WTC11 (cell line): ENCODE measurements at regions not wholly inside any gene's neighbourhood (a gene's known extent, or its start where the extent isn't known, plus 50 kb on each side); places are given as distances from the start of the nearest gene placed in this dataset.

ENCODE experiments used
- ATF1 ChIP-seq: sonication (generic); formaldehyde crosslinking; IDR thresholded peaks from 2 replicates; pipeline ENCODE4 v1.8.1; 2023; ENCODE audit warnings: mild to moderate bottlenecking, moderate library complexity, missing genetic modification reagents
- MXD4 ChIP-seq: fragments of 250-450 bp; sonication (Bioruptor Pico); IDR thresholded peaks from 2 replicates; pipeline ENCODE4 v1.8.0; 2021; ENCODE audit warnings: mild to moderate bottlenecking, moderate library complexity, borderline replicate concordance
- USF1 ChIP-seq: sonication (generic); formaldehyde crosslinking; IDR thresholded peaks from 2 replicates; pipeline ENCODE4 v1.8.0; 2022; ENCODE audit warnings: mild to moderate bottlenecking, missing genetic modification reagents

- TF ChIP-seq USF1 (CRISPR knock-in tag) = no peak
- no peak for TF ChIP-seq MXD4
- TF ChIP-seq ATF1 (CRISPR knock-in tag) = no peak
These were observed 1378.8 kb upstream of the CDH8 start for GRCh38 chr16:63415014-63415413.
